GM21619 (cell line): ENCODE measurements at regions not wholly inside any gene's neighbourhood (a gene's known extent, or its start where the extent isn't known, plus 50 kb on each side); places are given as distances from the start of the nearest gene placed in this dataset.

Source experiments
- ATAC-seq: cut with Tn5 transposase; IDR thresholded peaks from one replicate; pipeline ENCODE4 v1.9.1; 2021; ENCODE audit not compliant: unreplicated experiment

GRCh38 chr4:54933579-54933978, 191.8 kb downstream of the KDR start:
- ATAC-seq: no peak

DNA sequence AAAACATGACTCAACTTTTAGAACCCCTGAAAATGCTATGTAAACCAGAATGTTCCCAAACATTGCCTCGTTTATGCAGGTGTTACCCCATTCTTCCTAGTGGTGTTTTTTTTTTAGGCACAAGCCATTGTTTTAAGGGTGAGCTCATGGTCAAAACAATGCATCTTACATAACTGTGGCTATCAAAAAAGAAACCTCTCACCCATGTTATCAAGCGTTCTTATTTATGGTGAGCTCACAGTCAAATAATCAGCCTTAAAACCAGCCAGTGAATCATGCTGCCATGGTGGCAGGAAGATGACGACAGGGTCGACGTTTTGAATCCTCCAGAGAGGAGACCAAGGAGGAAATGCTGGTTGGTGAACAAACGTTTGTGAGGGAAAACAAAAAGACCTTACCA, 195.2 kb downstream of the KDR start:
- no peak for ATAC-seq

GRCh38 chr4:54929459-54929858, 195.9 kb downstream of the KDR start:
- ATAC-seq: no peak

- no peak for ATAC-seq
Measured at GRCh38 chr4:54924891-54925290, 200.5 kb downstream of the KDR start.

- ATAC-seq: no peak
Measured at GRCh38 chr4:54915276-54915675, 210.1 kb downstream of the KDR start.

- ATAC-seq: no peak
Measured at GRCh38 chr4:54914781-54915180, 210.6 kb downstream of the KDR start.

- no peak for ATAC-seq
Measured at GRCh38 chr4:54913751-54914526, 211.5 kb downstream of the KDR start.

- ATAC-seq: no peak
Measured at GRCh38 chr4:54912155-54912554, 213.2 kb downstream of the KDR start.

GRCh38 chr4:54909961-54910360, 215.4 kb downstream of the KDR start:
- ATAC-seq: peak; percentile 73

DNA sequence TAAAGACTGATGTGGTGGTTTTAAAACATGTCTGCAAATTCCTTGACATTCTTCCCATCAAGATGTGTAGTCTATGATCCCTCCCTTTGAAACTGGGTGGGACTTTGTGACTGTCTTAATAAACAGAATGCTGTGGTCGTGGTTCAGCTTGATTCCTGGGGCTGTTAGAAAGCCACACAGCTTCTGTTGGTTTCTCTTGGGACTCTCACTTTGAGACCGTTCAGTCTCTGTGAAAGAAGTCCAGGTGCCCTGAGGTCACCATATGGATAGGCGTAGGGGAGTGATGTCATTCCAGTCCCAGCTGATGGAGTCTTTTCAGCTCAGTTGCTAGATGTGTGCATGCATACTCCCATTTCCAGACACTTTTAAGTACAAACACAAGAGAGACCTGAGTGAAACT, 216.6 kb downstream of the KDR start:
- ATAC-seq: peak; percentile 69

DNA sequence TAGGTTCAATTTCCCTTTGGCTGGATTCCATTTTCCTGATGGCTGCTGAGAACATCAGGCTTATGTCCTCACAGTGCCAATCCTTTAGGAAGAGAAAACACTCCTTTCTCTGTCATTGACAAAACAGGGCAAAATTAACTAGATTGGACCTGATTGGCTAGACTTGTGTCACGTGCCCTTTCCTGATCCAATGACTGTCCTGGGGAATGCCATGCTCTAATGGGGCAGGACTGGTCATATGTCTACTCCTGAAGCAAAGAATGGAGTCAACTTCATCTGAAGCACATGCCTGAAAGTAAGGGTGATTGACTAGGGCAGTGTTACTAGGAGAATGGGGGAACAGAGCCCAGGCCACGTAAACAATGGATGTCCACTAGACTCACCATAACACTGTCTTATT, 220.4 kb downstream of the KDR start:
- ATAC-seq: no peak

DNA sequence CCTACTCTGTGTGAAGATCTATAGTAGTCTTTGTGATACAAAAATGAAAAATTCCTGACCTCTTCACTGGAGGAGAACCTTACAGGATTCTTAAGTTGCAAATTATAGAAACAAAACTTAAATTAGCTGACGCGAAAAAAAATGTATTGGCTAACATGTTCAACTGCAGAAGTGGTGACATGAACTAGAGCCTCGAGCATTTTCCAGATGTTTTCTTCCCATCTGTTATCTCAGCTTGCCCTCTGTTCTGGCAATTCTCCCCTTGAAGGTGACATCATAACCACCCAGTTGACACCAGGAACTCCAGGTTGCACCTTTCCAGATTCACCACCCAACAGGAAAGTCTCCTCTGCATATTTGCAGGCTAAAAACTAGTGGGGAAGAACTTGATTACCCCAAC, 222.4 kb downstream of the KDR start:
- ATAC-seq: no peak

DNA sequence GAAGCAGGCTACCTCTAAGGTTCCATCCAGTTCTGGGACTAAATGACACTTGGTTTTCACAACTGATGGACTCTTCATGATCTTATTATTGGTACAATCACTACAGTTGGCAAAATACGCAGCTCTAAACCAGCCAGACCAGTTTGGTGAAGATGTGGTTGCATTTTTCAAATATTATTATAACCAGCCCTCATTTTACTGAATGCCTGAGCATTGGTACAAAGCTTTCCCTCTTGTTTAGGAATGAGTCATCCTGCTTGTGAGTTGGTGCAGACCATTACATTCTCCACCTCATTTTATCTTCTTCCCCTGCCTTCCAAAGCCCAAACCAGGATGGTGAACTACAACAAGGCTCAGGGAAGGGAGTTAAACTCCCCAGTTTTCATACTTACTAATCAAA, 223.1 kb downstream of the KDR start:
- no peak for ATAC-seq

GRCh38 chr4:54901202-54901601, 224.2 kb downstream of the KDR start:
- no peak for ATAC-seq

GRCh38 chr4:54898656-54899340, 226.6 kb downstream of the KDR start:
- no peak for ATAC-seq

DNA sequence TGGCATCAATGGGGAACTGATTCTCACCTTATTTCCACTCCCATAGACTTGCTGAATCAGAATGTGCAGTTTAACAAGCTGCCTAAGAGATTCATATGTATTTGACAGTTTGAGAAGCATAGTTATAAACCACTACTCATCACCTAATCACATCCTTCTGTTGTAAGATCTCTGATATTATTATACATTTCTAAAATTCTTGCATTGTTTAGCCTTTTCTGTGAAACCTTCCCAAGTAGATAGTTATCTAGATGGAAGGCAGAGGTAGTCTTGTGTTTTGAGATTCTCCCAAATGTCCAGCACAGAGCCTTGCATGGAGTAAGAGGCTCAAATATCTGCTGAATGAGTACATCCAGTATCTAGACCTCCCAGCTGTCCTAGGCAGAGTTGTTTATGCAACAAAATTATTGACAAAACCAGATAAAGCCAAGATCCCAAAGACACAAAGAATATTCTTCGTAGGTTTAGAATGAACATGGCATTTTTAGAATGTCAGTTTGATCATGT, 227.3 kb downstream of the KDR start:
- no peak for ATAC-seq

- ATAC-seq: no peak
Measured at GRCh38 chr4:54897590-54897989, 227.8 kb downstream of the KDR start.

- ATAC-seq: no peak
Measured at GRCh38 chr4:54882616-54883015, 224.9 kb downstream of the KIT start.

GRCh38 chr4:54879576-54879975, 221.8 kb downstream of the KIT start:
- ATAC-seq: no peak

- ATAC-seq: no peak
Measured at GRCh38 chr4:54877006-54877405, 219.2 kb downstream of the KIT start.

DNA sequence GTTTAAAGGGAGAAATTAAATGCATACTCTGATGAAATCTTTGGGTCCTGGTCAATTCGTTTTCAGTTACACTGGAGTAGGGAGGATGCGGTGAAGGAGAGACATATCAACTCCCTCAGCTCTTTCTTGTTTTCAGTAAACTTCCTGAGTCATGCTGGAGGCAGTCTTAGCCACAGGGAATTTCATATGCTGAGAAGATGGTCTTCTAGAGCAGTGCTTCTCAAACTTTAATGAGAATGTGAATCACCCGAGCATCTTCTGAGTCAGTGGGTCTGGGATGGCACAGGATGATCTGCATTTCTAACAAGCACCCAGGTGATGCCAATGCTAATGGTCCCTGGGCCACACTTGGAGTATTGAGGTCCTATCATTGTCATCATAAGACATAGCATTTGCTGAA, 214.5 kb downstream of the KIT start:
- no peak for ATAC-seq

GRCh38 chr4:54863571-54864255, 206.0 kb downstream of the KIT start:
- no peak for ATAC-seq
